ENCODE measurements at regions not wholly inside any gene's neighbourhood (a gene's known extent, or its start where the extent isn't known, plus 50 kb on each side); places are given as distances from the start of the nearest gene placed in this dataset.
"Not testable (repeated sequence)": the region's sequence is repeated elsewhere in the genome, so short reads cannot be mapped to it uniquely, and the experiment has no call there.

DNA sequence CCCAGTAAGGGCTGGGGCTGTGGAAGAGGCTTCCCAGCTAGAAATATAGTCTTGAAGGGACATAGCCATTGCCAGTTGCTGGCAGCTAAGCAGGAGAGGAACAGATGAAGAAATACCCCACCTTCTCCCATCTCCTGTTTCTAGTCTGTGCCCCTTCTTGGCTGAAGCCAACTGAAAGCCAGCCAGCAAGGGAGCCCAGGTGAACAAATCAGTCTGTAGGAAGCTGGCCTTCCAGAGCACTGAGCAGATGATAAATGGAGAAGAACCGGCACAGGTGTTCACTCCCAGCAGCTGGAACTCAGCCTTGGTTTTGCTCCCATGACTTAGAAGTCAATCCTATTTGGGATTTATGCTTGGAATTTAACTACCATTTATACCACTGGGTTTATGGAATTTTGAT, 69.2 kb upstream of the DHX40 start:
- DNase-seq: no peak

DNA sequence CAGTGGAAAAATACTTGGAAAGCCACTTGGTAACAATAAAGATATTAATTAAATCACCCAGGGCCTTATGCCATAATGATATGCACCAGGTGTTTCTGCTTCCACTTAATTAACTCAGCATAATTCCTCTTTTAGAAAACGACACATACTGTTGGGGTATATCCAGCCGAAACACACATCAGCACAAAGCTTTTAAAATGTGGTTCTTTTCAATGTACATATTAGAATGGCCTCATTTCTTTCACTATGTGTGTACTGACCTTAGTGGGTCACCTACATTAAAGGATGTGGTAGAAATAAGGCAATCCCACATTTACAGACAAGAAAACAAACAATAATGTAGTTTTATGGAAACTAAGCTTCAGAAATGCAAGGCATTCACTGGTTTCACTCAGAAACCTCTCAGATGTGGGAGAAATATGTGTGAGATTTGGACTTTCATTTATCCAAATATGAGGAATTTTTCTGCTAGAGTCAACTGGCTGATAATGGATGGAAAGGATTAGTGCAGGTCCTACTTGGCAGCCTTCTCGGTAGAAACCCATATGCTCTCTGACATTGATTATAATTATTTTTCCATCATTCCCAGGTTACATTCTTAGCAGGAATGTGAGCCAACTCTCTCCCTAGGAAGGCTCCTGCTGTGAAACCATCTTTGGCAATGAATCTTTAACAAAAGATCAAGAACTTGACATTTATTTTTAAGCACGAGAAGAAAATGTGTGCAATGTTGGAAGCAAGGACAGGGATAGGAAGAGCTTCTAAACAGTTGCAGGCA, 66.7 kb upstream of the DHX40 start:
- DNase-seq: no peak

DNA sequence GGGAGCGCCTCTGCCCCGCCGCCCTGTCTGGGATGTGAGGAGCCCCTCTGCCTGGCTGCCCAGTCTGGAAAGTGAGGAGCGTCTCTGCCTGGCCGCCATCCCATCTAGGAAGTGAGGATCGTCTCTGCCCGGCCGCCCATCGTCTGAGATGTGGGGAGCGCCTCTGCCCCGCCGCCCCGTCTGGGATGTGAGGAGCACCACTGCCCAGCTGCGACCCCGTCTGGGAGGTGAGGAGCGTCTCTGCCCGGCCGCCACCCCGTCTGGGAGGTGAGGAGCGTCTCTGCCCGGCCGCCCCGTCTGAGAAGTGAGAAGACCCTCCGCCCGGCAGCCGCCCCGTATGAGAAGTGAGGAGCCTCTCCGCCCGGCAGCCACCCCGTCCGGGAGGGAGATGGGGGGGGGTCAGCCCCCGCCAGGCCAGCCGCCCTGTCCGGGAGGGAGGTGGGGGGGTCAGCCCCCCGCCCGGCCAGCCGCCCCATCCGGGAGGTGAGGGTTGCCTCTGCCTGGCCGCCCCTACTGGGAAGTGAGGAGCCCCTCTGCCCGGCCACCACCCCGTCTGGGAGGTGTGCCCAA, 65.2 kb upstream of the DHX40 start:
- DNase-seq: not testable (repeated sequence)

DNA sequence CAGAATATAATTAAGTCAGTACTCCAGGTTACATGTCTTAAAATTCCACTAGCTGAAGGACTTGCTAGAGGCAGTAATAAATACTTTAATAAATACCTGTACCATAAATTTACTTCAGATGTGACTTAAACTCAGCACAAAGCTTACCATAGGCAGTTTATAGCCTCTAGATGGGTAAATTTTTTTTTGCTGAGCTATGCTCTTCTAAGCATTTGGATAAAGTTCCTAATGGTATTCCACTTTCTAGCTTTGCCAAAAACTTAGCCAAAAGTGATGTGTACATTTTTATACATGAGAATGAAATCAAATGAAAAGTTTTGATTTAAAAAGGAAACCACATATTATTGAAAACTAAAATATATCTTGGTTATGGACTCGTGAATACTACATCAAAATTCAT, 63.7 kb upstream of the DHX40 start:
- DNase-seq: no peak

DNA sequence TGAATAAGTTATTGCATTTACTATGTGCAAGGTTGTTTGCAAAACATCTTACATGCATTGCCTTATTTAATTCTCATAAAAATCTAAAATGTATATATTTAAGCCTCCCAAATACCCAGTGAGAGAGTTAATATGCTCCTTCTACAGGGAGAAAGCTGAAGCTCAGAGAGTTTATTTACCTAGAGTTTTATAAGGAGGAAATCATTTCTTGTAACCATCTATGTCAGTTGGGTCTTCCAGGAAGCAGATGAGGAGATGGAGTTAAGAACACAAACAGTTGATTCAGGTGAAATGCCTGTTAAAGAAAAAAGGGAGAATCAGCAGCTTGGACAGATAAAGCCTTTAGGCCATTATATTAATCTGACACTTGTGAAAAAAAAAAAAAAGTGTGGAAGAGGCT, 62.6 kb upstream of the DHX40 start:
- DNase-seq: no peak

DNA sequence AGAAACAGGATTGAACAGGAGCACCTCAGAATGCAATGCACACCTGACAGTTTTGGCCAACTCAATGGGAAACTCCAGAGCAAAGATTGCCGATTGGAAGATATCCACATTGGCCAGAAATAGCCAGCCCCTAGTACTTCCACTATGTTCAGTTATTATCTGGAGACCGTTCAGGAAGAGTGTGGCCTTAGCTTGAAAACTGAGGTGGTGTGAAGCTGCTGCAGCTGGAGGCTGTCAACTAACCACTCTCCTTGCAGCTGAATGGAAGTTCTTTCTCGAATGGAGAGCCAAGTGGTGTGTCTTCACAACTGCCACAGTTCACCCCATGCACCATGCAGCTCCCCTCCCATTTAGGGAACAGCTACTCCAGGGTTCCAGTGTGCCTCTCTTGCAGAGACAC, 61.9 kb upstream of the DHX40 start:
- DNase-seq: no peak

DNA sequence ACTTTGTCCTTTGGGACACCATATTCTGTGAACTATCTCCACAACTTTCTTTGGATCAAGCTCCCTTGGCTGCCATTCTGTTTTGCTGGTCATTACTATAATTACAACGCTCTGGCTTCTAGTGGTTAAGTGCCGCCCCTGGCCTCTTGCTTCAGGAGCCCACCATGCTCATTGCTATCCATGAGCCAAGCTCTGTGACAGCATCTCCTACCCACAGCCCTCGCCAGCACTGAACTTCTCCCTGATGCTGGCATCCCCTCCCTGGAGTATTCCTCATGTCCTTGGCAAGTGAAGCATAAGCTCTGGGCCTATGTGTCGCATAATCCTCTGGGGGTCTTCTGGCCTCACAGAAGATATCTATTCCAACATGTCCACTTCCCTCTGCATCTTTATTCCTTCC, 60.6 kb upstream of the DHX40 start:
- DNase-seq: no peak

DNA sequence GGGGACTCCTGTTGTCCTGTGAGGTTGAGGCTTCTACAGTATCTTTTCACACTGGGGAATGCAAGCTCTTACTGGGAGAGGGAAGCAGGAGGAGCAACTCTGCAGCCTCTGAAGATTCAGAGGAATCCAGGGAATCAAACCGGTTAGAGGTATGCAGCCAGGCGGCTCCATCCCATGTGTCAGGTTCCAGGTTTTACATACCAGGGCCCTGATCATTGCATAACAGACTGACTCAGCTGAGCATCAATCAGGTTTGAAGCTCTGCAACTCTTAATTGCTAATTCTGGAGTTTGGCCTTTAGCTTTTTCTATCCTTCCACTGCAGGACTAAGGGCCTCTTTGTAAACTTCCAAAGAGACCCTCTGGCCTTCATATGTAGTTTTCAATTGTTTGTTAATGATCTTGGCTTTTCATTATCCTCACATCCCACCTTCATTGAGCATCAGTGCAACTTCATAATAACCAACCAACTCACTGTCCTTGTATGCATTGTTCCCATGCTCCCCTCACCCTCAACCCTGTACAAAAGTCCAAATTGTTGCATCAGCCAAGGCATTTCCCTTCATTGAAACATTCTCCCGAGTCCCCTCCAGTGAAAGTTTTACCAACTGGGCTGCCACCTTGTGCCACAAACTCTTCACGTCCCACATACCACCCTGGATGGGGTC, 59.7 kb upstream of the DHX40 start:
- no peak for DNase-seq

DNA sequence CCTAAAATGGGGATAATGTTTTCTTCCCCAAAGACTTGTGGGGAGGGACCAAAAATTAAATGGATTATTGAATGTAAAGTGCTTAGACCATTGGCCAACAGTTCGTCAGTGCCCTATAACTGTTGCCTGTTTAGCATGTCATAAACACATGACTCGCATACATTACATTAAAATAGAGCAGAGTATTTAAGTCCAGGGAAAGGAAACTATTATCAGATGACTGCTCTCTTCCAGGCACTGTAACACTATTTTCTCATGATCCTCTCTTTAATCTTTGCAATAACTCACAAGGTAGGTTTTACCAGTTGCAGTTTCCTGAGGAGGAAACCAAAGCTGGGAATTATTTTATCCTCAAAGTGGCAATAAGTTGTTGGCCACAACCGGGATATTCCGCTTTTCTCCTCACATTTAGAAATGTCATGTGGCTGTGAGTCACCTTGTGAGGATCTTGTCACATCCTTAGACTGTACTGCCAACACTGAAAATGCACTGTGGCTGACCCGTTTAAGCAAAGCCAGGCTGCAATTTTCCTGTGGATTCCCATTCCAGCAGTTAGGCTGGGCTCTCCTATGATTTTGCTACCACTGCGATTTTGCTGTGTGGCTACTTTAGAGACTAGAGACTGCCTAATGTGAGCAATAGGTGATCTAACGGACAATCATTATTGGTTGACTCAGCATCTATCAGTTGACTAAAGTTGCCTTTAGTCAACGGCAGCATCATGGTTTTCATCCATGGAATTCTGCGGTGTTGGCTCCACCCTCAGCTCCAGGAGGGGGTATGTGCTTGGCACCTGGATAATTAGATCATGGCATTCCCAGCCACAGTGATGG, 58.3 kb upstream of the DHX40 start:
- DNase-seq: no peak

DNA sequence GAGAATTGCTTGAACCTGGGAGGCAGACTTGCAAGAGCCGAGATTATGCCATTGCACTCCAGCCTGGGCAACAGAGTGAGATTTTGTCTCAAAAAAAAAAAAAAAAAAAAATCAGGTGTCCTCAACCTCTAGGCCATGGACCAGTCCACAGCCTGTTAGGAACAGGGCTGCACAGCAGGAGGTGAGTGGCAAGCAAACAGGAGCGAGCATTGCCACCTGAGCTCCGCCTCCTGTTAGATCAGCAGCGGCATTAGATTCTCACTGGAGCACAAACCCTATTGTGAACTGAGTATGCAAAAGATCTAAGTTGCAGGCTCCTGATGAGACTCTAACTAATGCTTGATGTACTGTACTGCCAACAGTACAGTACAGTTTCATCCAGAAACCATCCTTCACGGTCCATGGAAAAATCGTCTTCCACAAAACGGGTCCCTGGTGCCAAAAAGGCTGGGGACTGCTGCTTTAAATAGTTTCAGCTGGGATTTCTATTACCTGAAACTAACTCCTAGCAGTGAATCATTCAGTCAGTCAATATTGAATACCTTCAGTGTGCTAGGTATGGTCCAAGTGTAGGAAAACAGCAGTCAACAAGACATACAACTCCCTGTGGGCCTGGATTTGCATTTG, 56.3 kb upstream of the DHX40 start:
- no peak for DNase-seq

DNA sequence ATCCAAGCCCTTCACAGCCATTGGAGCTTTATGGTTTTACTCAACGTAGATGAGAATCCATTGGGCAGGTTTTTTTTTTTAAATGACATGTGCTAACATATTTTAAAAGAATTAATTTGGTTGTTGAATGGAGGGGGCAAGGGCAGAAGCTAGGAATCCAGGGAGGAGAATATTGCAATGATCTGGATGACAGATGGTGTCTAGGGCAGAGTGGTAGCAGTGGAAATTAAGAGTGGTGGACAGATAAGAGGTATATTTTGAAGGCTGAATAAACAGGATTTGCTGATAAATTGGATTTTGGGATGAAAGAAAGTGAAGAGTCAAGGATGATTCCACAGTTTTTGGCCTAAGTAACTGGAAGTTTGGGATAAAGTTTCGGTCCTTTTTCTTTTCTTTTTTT, 54.8 kb upstream of the DHX40 start:
- no peak for DNase-seq

DNA sequence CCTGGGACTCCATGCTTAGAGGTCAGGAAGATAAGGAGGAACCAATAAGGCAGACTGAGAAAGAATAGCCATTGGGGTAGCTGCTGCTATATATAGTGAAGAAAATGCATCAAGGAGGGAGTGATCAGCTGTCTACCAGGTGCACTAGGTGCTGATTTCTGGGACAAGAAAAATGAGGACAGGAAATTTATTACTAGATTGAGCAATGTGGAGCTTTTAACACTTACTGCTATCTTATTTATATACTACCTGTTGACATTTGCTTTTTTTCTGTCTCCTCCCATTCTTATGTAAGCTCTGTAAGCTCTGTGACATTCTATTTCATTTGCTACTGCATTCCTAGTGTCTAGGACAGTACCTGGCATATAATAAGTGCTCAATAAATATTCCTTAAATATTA, 53.7 kb upstream of the DHX40 start:
- DNase-seq: no peak

DNA sequence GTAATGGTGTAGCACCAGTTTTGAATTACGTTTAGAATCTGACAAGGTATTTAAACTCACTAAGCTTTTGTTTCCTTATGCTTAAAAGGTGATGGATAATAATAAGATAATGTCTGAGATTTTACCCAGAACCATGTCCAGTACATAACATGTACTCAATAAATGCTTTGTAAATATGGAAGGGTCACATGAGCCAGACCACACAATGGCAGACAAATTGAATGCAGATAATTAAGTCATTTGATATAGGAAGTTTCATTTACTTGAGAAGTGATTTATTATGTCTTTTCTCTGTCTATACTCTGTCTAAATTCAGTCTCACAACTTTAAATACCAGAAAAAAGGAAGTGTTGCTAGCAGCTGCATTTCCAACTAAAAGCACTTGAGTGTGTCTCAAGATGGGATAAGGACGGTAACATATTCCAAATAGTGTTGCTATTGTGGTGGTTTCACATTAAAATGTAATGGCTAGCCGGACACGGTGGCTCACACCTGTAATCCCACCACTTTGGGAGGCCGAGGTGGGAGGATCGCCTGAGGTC, 52.5 kb upstream of the DHX40 start:
- peak in 1 of 2 experiments; percentile 9 for DNase-seq

DNA sequence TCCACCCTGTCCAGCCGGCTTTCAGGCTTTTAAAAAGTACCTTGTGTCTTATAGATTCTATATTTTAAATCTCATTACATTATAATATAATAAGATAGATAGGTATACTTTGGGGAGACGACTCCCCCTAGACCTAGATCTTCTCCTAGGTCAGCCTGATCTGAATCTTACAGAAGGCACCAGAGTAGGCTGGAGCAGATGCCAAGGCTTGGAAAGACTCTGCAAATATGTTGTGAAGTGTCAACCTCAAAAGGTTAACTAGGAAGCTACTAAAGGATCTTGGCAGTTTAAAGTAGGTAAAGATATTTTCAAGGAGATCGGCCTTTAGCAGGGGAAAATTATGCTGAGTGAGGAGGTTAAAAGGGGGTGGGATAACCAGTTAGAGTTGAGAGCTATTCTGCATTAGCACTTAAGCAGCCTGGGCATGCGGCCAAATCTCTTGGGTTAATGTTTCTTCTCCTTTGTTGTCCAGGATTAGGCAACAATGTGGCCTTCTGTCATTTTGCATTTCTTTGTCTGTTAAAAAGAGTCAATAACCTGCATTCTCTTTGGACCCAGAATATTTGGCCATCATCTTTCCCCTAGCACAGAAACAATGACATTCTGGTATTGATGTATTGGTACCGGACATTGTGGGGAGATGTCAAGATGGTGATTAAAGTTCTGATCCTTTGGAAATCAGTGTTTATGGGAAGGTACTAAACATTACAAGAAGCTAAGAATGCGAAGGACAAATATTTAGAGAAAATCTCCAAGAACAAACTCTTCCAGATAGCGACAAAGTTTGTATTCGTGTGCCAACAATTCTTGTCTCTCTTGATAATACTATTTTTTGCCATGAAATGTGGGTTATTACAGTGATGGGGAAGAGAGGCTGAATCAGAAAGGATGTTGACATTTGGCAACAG, 51.2 kb upstream of the DHX40 start:
- DNase-seq: peak; percentile 91 to 94
